HG03175 (cell line): ENCODE measurements at regions not wholly inside any gene's neighbourhood (a gene's known extent, or its start where the extent isn't known, plus 50 kb on each side); places are given as distances from the start of the nearest gene placed in this dataset.

Source experiments
- ATAC-seq: cut with Tn5 transposase; IDR thresholded peaks from one replicate; pipeline ENCODE4 v1.9.1; 2021; ENCODE audit warnings: mild to moderate bottlenecking, moderate library complexity; ENCODE audit not compliant: unreplicated experiment

- ATAC-seq = no peak
Observed at GRCh38 chr18:78724214-78724914, 255.3 kb upstream of the SALL3 start.

DNA sequence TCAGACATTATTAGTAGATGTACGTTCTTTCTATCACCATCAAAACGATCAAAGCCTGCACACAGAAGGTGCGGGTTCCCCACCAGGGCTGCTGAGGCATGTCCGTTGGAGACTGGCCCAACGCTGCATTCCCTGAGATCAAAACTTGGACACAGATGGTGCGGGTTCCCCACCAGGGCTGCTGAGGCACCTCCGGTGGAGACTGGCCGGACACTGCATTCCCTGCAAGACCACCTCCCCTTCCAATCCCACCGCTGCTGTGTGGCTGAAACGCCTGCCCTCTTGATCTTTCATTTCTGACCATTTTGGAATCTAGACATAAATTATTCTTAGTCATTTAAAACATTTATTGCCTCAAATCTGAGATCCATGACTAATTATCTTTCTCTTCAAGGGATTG is 254.2 kb upstream of the SALL3 start:
- ATAC-seq = no peak

DNA sequence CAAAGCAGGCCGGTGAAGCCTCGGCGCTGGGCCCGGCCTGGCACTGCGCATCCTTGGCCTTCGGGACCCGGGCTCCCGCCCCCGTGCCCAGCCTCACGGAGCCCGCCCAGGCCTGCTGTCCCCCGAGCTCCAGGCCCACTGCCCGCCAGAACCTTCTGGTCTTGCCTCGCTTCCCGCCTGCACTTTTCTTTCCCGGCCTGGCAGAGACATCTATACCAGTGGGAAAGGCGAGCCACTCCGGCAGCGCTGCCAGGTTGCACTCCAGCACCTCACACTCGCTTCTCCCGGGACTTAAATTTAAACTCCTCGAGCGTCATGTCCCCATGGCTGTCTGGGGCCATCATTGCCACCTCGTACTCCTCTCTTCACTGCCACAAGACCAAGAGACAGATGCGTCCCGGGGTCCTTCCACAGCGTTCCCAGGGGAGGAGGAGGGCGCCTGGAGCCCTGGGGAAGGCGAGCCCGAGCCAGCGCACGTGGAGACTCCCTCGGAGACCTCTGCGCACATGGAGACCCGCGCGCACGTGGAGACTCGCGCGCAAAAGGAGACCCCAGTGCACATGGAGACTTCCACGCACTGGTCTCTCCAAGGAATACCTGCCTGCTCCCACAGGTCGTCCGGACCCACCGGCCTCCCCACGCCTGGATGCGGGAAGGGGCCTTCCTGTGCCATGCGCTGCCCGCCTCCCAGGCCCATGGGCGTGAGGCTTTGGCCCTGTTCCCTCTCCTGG is 253.1 kb upstream of the SALL3 start:
- ATAC-seq = no peak

DNA sequence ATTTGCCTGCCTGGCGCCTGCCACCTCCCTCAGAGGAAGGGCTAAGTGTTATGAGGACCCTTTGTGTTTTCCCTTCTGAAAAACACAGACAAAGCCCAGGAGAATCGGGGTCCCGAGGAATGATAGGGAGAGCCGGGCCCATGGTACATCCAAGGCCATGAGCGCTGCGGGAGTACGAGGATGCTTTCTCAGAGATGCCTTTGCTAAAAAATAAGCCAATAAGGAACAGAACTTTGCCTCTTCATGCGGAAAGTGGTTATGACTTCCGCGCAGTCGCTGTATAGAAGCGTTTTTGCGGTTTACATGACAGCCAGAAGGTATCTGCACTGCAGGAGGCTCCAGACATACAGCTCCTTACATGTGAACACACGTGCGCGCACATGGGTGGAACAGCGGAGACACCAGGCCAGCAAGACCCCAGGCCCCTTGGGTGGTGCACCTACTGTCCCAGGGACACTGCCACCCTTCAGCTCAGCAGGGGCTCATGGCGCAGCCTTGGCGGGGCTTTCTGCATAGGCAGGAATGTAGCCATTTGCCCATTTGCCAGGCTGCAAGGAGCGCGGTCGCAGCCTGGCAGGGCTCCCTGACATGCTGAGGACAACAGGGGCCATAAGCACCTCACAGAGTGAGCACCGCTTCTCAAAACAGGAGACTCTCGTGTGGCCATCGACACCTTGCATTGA is 252.4 kb upstream of the SALL3 start:
- no peak for ATAC-seq

DNA sequence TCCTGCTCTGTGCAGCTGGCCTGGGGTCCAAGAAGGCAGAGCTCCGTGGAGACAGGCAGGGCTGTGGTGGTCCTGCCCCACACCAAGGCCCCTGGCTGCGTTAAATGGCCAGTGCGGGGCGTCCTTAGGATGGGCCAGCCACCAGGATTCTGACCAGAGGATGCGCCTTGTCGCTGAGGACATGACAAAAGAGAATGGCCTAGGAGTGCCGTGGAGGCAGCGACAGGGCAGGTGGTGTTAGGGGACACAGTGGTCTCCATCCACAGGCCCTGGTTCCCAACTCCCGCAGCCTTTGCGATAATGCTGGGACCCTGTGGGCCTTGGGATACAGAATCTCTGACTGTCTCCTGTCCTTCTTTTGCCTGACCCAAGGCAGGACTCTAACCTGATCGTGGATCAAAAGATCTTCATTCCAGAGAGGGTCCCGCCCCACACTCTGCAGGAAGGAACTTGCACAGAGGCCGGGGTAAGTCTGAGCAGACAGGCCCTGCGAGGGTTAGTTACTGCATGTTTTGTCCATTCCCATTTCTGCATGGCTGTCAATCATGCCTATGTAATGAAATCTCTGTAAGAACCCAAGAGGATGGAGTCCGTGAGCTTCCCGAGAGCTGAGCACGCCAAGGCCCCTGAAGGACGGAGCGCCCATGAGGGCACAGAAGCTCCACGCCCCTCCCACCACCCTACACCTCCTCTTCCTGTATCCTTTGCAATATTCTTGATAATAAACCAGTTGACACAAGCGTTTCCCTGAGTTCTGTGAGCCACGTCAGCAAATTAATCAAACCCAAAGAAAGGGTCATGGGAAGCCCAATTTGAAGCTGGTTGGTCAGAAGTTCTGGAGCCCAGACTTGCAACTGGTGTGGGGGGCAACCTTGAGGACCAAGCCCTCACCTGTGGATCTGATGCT is 251.5 kb upstream of the SALL3 start:
- ATAC-seq = no peak

DNA sequence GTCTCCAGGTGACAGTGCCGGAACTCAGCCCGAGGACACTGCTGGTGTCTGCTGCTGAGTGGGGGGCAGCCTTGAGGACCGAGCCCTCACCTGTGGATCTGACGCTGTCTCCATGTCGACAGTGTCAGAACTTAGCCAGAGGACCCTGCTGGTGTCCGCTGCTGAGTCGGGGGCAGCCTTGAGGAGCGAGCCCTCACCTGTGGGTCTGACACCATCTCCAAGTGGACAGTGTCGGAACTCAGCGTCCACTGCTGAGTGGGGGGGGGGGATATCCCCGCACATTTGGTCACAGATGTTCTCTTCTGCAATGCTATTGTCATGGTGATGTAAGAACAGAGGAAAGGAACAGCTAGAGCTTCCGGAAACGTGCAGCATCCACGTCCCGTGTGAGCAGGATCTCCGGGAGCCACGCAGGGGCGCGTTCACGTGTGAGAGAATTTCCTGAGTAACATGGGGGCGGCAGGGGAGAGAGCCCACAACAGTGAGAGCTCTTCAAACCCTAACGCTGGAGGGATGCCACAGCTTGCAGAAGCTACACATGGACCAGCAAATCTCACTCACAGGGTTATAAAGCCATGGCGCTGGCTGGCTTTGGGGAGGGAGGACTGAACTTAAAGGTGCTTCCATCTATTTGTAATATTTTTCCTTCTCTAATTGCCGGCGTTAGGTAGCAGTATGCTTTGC is 250.7 kb upstream of the SALL3 start:
- ATAC-seq = no peak

DNA sequence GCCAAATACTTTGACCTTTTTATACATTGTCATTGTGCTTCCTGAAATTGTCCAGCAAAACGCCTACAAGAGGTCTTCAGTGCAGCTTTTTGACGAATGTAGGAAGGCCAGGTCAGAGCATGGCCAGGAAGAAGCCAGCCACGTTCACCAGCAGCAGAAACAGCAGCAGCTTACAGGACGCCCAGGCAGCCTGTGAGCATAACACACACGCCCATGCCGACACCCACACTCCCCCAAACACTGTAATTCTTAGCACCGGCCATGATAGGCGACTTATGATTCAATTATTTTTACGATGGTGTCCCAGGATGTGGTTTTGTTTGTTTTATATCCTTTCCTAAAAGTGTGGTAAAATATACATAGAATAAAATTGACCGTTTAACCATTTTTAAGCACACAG is 249.1 kb upstream of the SALL3 start:
- no peak for ATAC-seq

GRCh38 chr18:78731016-78731397 is 248.6 kb upstream of the SALL3 start:
- no peak for ATAC-seq

GRCh38 chr18:78731398-78732032 is 248.1 kb upstream of the SALL3 start:
- no peak for ATAC-seq

GRCh38 chr18:78732273-78733210 is 247.1 kb upstream of the SALL3 start:
- ATAC-seq = no peak

GRCh38 chr18:78733762-78734613 is 245.6 kb upstream of the SALL3 start:
- no peak for ATAC-seq

DNA sequence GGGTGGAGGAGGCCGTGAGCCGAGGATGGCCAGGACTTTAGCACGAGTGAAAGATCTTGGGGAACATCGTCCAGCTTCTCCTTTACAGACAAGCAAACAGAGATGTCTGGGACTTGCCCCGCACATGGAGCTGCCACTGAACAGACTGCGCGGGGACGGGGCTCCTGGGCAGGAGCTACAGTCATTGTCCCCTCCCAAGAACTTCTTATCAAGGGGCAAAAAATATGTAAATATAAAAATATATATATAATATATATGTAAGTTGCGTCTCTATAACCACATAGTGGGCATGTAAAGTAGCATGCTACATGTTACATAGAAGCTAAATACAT is 245.0 kb upstream of the SALL3 start:
- ATAC-seq = no peak

DNA sequence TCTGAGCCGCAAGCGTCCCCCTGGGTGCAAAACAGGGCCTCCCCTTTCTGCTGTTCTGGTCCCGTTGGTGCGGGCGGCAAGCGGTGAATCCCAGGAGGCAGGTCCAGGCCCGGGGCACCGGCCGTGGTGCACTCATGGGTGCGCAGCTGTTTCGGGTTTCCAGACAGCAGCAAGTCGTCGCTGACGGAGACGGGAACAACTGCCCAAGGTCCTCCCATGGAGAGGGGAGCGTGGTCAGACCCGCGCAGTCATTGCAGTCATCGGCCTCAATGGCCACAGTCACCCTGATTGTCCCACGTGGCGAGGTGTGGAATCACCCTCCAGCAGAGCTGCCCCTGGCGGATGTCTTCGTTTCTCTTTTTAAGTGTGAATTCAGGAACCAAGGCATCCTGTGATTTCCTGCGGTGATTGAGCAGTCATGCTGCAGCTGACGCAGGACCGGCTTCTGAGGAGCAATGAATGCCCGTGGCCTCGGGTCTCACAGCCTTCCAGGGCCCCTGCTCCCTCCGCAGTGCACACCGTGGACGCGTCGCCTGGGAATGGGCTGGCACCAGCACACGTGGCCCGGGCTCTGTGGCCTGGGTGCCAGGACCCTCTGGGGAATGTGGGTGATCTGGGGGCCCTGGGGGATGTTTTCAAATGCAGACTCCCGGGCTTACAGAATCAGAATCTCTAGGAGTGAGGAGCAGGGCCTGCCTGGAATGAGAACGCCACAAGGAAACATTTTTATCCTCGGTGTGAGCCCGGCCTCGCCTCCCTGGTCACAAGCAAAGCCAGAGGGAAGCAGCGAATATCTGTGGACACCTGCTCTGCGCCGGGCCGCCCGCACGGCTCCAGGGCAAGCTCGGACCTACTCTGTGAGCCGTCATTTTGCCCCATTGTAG is 244.2 kb upstream of the SALL3 start:
- ATAC-seq = no peak

GRCh38 chr18:78736015-78736690 is 243.5 kb upstream of the SALL3 start:
- ATAC-seq = no peak

GRCh38 chr18:78737006-78737915 is 242.4 kb upstream of the SALL3 start:
- ATAC-seq = no peak
